Liver (tissue), 8 donors: ENCODE measurements at regions not wholly inside any gene's neighbourhood (a gene's known extent, or its start where the extent isn't known, plus 50 kb on each side); places are given as distances from the start of the nearest gene placed in this dataset.

Experiments used
- DNase-seq: peaks from one replicate; pipeline ENCODE4 v3.0.0-alpha.2; 2017; ENCODE audit warnings: low spot score
- H3K27ac ChIP-seq, 2 donors: one replicate each; pipeline ENCODE4 v1.7.0; 2013; ENCODE audit warnings: inconsistent platforms in 2 of 2, low read length in 2 of 2, control low read depth in 1 of 2, low read depth in 1 of 2, mild to moderate bottlenecking in 1 of 2
- H3K27me3 ChIP-seq, 4 donors: one replicate each; pipeline versions ENCODE4 v1.6.1 to v1.7.0; 2013; ENCODE audit warnings: low read length in 3 of 4, inconsistent platforms in 1 of 4, mild to moderate bottlenecking in 1 of 4, moderate library complexity in 1 of 4; ENCODE audit not compliant: control insufficient read depth in 4 of 4, insufficient read depth in 4 of 4
- H3K36me3 ChIP-seq, 4 donors: one replicate each; pipeline versions ENCODE4 v1.6.1 to v1.7.0; 2013; ENCODE audit warnings: low read length in 3 of 4, mild to moderate bottlenecking in 3 of 4, low read depth in 1 of 4, moderate library complexity in 1 of 4; ENCODE audit not compliant: control insufficient read depth in 4 of 4, insufficient read depth in 3 of 4
- H3K4me1 ChIP-seq, 4 donors: one replicate each; pipeline versions ENCODE4 v1.6.1 to v1.7.0; 2013; ENCODE audit warnings: low read length in 3 of 4, mild to moderate bottlenecking in 3 of 4, moderate library complexity in 1 of 4; ENCODE audit not compliant: control insufficient read depth in 4 of 4, insufficient read depth in 4 of 4
- H3K4me3 ChIP-seq, 3 donors: one replicate each; pipeline versions ENCODE4 v1.6.1 to v1.7.0; 2013; ENCODE audit warnings: low read length in 3 of 3, control low read depth in 1 of 3, low read depth in 1 of 3, mild to moderate bottlenecking in 1 of 3
- H3K9ac ChIP-seq, 2 donors: one replicate each; pipeline ENCODE4 v1.7.0; 2013; ENCODE audit warnings: low read length in 2 of 2, mild to moderate bottlenecking in 2 of 2, moderate library complexity in 2 of 2, control low read depth in 1 of 2, low read depth in 1 of 2
- H3K9me3 ChIP-seq, 4 donors: one replicate each; pipeline versions ENCODE4 v1.6.1 to v1.7.0; 2013; ENCODE audit warnings: low read length in 3 of 4; ENCODE audit not compliant: control insufficient read depth in 4 of 4
- ATF3 ChIP-seq: IDR thresholded peaks from 2 replicates; pipeline ENCODE4 v1.6.1; 2016; ENCODE audit warnings: antibody characterized with exemption
- CTCF ChIP-seq: fragments of 150-350 bp; IDR thresholded peaks from 2 replicates; pipeline ENCODE4 v1.5.1; 2017; ENCODE audit warnings: improper control_type of control experiment, low read depth, low read length; ENCODE audit not compliant: missing input control
- FOXA1 ChIP-seq: IDR thresholded peaks from 2 replicates; pipeline ENCODE4 v1.6.1; 2016; ENCODE audit warnings: antibody characterized with exemption
- FOXA2 ChIP-seq: IDR thresholded peaks from 2 replicates; pipeline ENCODE4 v1.6.1; 2016; ENCODE audit warnings: antibody characterized with exemption
- GABPA ChIP-seq, 2 donors: IDR thresholded peaks in 1 of 2; conservative IDR thresholded peaks in 1 of 2; 2 replicates each; pipeline ENCODE4 v1.6.1; 2016; ENCODE audit warnings: antibody characterized with exemption in 2 of 2, mild to moderate bottlenecking in 1 of 2, moderate library complexity in 1 of 2
- HNF4A ChIP-seq, 2 donors: conservative IDR thresholded peaks; 2 replicates each; pipeline ENCODE4 v1.6.1; 2016; ENCODE audit warnings: antibody characterized with exemption in 2 of 2, mild to moderate bottlenecking in 2 of 2
- JUND ChIP-seq, 2 donors: IDR thresholded peaks; 2 replicates each; pipeline ENCODE4 v1.6.1; 2016; ENCODE audit warnings: antibody characterized with exemption in 2 of 2
- RAD21 ChIP-seq, 2 donors: IDR thresholded peaks; 2 replicates each; pipeline ENCODE4 v1.6.1; 2016; ENCODE audit warnings: antibody characterized with exemption in 2 of 2, mild to moderate bottlenecking in 2 of 2
- RXRA ChIP-seq, 2 donors: IDR thresholded peaks; 2 replicates each; pipeline ENCODE4 v1.6.1; 2017 to 2018; ENCODE audit warnings: antibody characterized with exemption in 2 of 2, mild to moderate bottlenecking in 1 of 2
- TAF1 ChIP-seq: conservative IDR thresholded peaks from 2 replicates; pipeline ENCODE4 v1.6.1; 2016; ENCODE audit warnings: antibody characterized with exemption, mild to moderate bottlenecking
- YY1 ChIP-seq: IDR thresholded peaks from 2 replicates; pipeline ENCODE4 v1.6.1; 2016; ENCODE audit warnings: antibody characterized with exemption, mild to moderate bottlenecking
- WGBS: extraction: QIAGEN DNeasy Blood & Tissue Kit; methylation state at CpG from one replicate; pipeline ENCODE4 v1.1.7; 2013; 5-methylcytosine and 5-hydroxymethylcytosine counted together
- TF ChIP-seq, protein P1 (sequence below): IDR thresholded peaks from 2 replicates; pipeline ENCODE4 v1.6.1; 2016; ENCODE audit warnings: antibody characterized with exemption, mild to moderate bottlenecking
- donor health status: healthy.
- donor health status: healthy.
- donor health status: healthy.
- donor health status: healthy.
- donor health status: healthy.

DNA sequence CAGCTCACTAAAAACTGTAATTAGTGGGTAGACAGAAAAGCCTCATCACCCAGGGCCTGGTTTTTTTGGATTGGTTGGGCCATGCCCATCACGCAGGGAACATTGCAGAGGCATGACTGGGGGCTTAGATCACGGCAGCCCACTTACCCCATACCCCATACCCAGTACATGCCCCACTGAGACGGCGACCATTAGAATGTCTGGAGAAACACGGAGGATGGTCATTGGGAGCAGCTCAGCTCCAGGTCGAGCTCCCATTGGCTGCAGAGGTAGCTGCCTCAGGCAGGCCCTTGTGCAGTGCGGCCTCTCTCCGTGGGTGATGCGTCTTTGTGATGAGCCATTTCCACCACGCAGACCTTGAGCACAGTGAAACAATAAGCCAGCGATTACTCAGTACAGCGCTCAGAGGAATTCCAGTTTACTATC is 204.0 kb downstream of the GADD45G start:
- Histone ChIP-seq H3K36me3 (no peaks in the 10 kb centered on the region), H3K27ac (no peak overlapping the region), H3K27me3 (no peaks in the 10 kb centered on the region), H3K4me3 (no peak overlapping the region), H3K9ac (no peak overlapping the region), H3K9me3 (no peaks in the 10 kb centered on the region), H3K4me1 (no peaks in the 10 kb centered on the region)
- 96% methylated on average over 12 of the region's 12 CpGs for whole genome bisulfite sequencing
- DNase-seq: no peak
- TF ChIP-seq CTCF (no peak), FOXA1 (no peak), JUND (IDR thresholded peaks at IDR 0.05) (no peak), TAF1 (no peak), YY1 (no peak)
- TF ChIP-seq, protein P1, sequence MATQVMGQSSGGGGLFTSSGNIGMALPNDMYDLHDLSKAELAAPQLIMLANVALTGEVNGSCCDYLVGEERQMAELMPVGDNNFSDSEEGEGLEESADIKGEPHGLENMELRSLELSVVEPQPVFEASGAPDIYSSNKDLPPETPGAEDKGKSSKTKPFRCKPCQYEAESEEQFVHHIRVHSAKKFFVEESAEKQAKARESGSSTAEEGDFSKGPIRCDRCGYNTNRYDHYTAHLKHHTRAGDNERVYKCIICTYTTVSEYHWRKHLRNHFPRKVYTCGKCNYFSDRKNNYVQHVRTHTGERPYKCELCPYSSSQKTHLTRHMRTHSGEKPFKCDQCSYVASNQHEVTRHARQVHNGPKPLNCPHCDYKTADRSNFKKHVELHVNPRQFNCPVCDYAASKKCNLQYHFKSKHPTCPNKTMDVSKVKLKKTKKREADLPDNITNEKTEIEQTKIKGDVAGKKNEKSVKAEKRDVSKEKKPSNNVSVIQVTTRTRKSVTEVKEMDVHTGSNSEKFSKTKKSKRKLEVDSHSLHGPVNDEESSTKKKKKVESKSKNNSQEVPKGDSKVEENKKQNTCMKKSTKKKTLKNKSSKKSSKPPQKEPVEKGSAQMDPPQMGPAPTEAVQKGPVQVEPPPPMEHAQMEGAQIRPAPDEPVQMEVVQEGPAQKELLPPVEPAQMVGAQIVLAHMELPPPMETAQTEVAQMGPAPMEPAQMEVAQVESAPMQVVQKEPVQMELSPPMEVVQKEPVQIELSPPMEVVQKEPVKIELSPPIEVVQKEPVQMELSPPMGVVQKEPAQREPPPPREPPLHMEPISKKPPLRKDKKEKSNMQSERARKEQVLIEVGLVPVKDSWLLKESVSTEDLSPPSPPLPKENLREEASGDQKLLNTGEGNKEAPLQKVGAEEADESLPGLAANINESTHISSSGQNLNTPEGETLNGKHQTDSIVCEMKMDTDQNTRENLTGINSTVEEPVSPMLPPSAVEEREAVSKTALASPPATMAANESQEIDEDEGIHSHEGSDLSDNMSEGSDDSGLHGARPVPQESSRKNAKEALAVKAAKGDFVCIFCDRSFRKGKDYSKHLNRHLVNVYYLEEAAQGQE: no peak

DNA sequence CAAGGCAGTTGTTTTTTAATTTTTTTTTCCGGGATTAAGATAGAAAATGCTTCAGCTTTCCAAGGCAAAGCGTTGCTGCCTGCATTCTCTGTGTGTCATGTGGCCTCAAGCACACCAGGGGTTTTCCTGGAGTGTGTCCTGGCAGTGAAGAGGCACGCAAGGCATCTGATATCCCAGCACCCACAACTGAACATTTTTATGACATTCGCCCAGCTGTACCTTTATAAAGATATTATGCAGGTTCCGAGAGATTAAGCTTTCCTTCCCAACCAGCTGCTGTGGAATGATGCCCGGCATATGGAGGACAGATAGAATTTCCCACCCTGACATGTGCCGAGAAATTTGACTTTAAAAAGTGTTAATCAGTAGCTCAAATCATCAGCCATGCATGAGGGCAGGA is 205.6 kb downstream of the GADD45G start:
- Histone ChIP-seq H3K9me3 (no peaks in the 10 kb centered on the region), H3K27ac (no peak overlapping the region), H3K4me3 (no peak overlapping the region), H3K9ac (no peak overlapping the region), H3K36me3 (no peaks in the 10 kb centered on the region), H3K27me3 (no peaks in the 10 kb centered on the region), H3K4me1 (peaks cover 0 to 4% (median under 1%) of the 10 kb centered on the region in 4 donors)
- WGBS: 78% methylated on average over 7 of the region's 7 CpGs
- DNase-seq: no peak
- TF ChIP-seq HNF4A (conservative IDR thresholded peaks at IDR 0.05) (no peak), GABPA (IDR thresholded peaks at IDR 0.05 in 1 of 2, conservative IDR thresholded peaks at IDR 0.05 in 1 of 2) (no peak), RXRA (IDR thresholded peaks at IDR 0.05) (no peak), JUND (IDR thresholded peaks at IDR 0.05) (no peak), TAF1 (no peak), RAD21 (IDR thresholded peaks at IDR 0.05) (no peak), ATF3 (no peak), FOXA2 (no peak), YY1 (no peak)
- TF ChIP-seq, protein P1: no peak
